Activated T-helper 9 cell treated with anti-CD3 and anti-CD28 coated beads, Interleukin-2, amount 50 U/mL, for 16 hours (primary cell): ENCODE measurements at regions not wholly inside any gene's neighbourhood (a gene's known extent, or its start where the extent isn't known, plus 50 kb on each side); places are given as distances from the start of the nearest gene placed in this dataset.

Experiments
- DNase-seq: peaks from one replicate; pipeline ENCODE4 v3.0.0-alpha.2; 2020; ENCODE audit warnings: low read depth

GRCh38 chr20:60510356-60510755 is 552.1 kb downstream of the CDH26 start:
- no peak for DNase-seq

DNA sequence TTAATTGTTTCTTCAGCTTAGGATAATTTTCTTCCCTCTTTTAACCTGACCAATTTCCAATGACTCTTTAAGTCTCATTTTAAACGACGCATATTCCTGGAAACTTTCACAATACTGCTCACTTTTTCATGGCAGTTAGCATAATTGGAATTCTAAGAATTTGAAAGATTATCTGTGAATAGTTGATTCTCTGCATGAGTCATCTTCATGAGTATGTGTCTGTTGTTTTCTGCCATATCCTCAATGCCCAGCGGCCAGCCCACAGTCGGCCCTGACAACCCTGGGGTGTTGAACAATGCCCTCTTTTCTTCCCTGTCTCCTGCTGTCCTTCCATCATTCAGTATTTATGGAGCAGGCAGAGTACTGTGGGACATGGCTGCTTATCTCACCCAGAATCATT is 554.2 kb downstream of the CDH26 start:
- no peak for DNase-seq

DNA sequence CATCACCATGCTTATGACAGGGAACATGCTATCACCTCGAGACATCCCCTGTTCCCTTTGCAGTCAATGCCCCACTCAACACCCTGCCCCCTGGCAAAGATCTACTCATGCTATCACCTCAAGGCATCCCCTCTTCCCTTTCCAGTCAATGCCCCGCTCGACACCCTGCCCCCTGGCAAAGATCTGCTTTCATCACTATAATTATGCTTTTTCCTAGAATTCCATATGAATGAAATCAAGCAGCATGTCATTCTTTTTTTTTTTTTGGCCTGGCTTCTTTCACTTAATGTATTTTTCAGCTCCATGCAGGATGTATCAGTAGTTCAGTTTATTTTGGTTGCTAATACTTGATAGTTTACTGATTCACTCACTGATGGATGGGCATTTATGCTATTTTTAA is 554.9 kb downstream of the CDH26 start:
- no peak for DNase-seq

GRCh38 chr20:60516442-60516841 is 558.2 kb downstream of the CDH26 start:
- DNase-seq: no peak

- no peak for DNase-seq
Observed at GRCh38 chr20:60518022-60518421, 559.8 kb downstream of the CDH26 start.

DNA sequence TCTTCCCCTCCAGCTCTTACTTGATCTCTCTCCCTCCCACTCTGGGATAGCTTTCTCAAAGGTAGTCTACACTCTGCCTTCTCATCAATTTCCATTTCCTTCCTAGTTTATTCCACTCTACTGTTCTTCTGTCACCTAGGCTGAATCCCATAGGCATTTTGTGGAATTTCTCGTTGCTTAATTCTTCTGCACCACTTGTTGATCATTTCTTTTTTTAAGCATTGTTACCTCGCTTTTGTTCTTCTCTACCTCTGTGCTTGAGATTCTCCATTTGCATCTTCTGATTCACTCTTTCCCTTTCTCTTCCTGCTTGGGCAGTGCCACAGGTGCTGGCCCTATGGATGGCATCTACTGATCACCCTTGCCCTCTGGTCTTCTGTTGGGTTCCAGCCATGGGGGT is 567.2 kb downstream of the CDH26 start:
- no peak for DNase-seq

GRCh38 chr20:60527656-60528055 is 569.4 kb downstream of the CDH26 start:
- no peak for DNase-seq

GRCh38 chr20:60528141-60528540 is 569.9 kb downstream of the CDH26 start:
- DNase-seq: no peak

DNA sequence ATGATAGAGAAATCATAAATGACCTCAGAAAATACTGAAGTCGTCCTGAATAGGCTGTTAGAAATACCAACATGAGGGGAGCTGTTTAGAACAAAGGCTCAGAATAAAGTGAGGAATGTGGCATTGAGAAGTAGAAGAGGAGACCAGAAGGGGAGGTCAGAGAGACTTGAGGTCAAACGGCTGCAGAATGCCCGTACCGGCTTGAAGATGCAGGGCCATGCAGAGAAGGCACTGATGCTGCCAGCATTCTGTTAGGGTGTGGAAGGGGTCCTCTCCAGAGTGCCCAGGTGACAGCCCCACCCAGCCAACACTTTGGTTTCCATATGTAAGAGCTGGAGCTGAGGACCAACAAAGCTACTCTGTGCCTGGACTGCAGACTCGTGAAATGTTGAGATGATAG is 570.9 kb downstream of the CDH26 start:
- DNase-seq: no peak

GRCh38 chr20:60535211-60535610 is 577.0 kb downstream of the CDH26 start:
- DNase-seq: no peak

DNA sequence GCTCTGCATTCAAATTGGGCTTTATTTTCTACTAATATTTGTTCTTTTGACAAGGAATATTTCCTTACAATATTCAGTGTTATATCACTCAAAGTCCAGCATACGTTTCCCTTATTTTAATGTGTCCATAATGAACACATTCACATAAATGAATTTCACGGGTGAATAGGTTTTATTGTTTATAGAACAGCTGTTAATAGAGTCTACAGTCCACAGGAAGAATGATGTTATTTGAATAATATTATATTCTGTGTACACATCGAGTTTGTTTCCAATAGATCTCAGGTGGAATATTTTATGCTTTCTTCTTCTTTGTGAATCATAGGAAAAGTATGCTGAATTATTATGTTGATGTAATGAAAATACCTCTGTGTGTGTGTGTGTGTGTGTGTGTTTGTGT is 582.4 kb downstream of the CDH26 start:
- DNase-seq: no peak

DNA sequence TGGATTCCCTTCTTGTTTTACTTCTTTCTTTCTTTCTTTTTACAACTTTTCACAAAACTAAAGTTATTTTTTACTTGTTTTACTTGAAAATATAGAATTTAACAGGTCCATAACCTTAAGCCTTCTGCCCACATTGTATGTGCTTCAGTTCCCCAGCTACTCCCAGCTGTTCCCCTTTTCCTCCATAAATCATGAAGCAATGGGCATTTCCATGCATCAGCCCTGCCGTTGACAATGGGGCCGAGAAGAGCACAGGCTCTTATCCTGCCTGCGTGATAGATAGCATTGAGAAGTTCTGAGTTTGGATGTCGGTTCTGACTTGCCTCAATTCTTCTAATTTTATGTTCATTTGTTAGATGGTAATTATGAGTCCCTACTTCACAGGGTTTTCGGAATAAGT is 583.8 kb downstream of the CDH26 start:
- DNase-seq: no peak

GRCh38 chr20:60543598-60543997 is 585.4 kb downstream of the CDH26 start:
- DNase-seq: no peak

DNA sequence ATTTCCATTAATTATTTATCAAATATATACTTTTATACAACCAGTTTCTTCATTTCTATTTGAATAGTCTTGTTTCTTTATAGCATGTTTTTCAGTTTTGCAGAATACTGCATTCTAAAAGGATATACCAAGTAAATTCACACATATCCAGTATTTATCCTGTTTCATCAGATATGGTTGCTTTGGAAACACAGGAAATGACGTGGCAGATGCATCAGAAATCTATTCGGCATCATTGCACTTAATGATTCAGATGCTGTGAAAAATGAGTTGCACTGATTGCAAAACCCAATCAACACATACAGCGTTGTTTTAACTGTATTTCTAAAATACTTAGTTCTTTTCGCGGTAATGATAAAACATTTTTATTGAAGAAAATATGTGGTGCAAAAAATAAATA is 594.9 kb downstream of the CDH26 start:
- no peak for DNase-seq

DNA sequence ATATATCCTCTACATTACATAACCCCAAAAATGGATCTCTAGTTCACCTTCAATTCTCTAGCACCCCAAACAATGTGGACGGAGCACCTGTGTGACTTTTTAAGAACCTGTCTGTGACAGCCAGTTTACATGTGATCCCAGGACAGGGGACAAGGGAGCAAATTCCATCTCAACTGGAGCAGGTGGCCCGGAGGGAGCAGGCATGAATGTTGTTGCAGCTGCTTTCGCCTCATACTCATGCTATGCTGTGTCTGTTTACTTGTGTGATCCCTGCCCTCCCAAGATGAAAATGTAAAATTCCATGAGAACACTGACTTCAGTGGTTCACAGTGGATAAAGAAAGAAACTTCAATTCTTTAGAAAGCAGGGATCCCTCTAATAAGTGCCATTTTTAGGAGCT is 600.3 kb downstream of the CDH26 start:
- DNase-seq: no peak

- DNase-seq: no peak
Observed at GRCh38 chr20:60559462-60559861, 601.2 kb downstream of the CDH26 start.

- no peak for DNase-seq
Observed at GRCh38 chr20:60561052-60561451, 602.8 kb downstream of the CDH26 start.

- no peak for DNase-seq
Observed at GRCh38 chr20:60565083-60565482, 606.9 kb downstream of the CDH26 start.

- DNase-seq: no peak
Observed at GRCh38 chr20:60565551-60565950, 607.3 kb downstream of the CDH26 start.

- DNase-seq: no peak
Observed at GRCh38 chr20:60569116-60569515, 610.9 kb downstream of the CDH26 start.

DNA sequence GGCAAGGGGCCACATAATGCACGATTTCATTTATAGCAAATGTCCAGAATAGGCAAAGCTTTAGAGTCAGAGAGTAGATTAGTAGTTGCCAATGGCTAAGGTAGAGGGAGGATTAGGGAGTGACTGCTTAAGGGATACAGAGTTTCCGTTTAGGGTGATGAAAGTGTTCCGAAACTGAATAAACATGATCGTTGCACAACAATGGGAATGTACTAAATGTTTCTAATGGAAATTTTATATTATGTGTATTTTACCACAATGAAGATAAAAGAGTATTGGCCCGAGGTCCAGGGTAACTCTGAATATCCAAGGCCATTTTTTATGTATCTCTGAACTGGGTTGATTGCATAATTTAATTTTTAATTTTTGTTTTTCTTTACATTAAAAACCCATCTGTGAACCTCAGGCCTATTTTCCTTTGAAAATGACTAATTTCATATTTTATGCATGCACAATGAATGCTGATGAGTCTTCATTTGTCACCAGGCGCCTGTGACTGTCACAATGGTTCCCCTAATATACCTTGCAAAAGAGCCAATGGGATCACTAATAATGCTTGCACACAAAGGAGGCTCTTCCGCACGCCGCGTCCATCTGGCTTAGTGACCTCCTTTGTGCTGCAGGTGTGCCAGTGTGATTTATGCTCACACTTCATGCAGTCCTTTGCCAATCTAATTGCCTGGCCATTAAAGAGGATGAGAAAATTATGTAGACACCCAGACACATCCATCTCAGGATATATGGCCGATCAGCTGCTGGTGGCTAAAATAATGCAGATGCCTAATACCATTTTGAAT is 612.5 kb downstream of the CDH26 start:
- DNase-seq: no peak

- no peak for DNase-seq
Observed at GRCh38 chr20:60573003-60573680, 614.9 kb downstream of the CDH26 start.

GRCh38 chr20:60576236-60576635 is 618.0 kb downstream of the CDH26 start:
- DNase-seq: no peak
